K562 (cell line): ENCODE measurements at regions not wholly inside any gene's neighbourhood (a gene's known extent, or its start where the extent isn't known, plus 50 kb on each side); places are given as distances from the start of the nearest gene placed in this dataset.

Experiments
- ATAC-seq: fragments of 200-7000 bp; cut with Tn5 transposase; 3 replicates; pipeline ENCODE4 v1.9.1; 2020; ENCODE audit warnings: moderate library complexity
- BruUV-seq: library from RNA; stranded (reverse); fragments of 400-500 nt; replicated peaks from 2 replicates; lab custom pipeline; 2021; lab: Mats Ljungman, UMichigan
- CTCF ChIA-PET: fragments of 300-600 bp; formaldehyde crosslinking; extraction: SDS; loops from one replicate; lab custom pipeline; 2021; ENCODE audit warnings: low intra/inter-chr PET ratio; lab: Yijun Ruan, JAX
- POLR2A ChIA-PET: fragments of 300-600, 350-650 bp; sonication (Branson Sonifier 250); formaldehyde crosslinking; extraction: SDS; loops from one replicate; lab custom pipeline; 2021; ENCODE audit warnings: antibody characterized with exemption, inconsistent platforms; lab: Yijun Ruan, JAX
- DNase-seq, 4 experiments: peaks; one replicate each; pipeline versions ENCODE4 v3.0.0 to v3.0.0-alpha.2; 2011 to 2018; ENCODE audit warnings: low spot score in 3 of 4, mixed read lengths in 3 of 4; ENCODE audit errors: extremely low read depth in 1 of 4
- FAIRE-seq: peaks from 2 replicates; lab custom pipeline; 2011; peaks lifted over from hg19 to GRCh38; lab: Jason Lieb, UNC
- H2AFZ ChIP-seq: 2 replicates; pipeline ENCODE4 v1.6.0; 2011; ENCODE audit warnings: low read depth, low read length, control low read depth, inconsistent platforms
- H3K27ac ChIP-seq: fragments of 200-600 bp; 3 replicates; pipeline ENCODE4 v1.8.0; 2011; ENCODE audit warnings: low read depth, mild to moderate bottlenecking, control low read depth, inconsistent platforms, low read length, moderate library complexity, mixed read lengths; ENCODE audit errors: extremely low read depth
- H3K27me3 ChIP-seq, 2 experiments: fragments of 300-600 bp in 1 of 2; 2 replicates in 1 of 2; 3 replicates in 1 of 2; pipeline versions ENCODE4 v1.6.0 to v1.8.0; 2011; ENCODE audit warnings: inconsistent platforms in 2 of 2, low read length in 2 of 2, mild to moderate bottlenecking in 1 of 2, mixed read lengths in 1 of 2, moderate library complexity in 1 of 2; ENCODE audit not compliant: control insufficient read depth in 2 of 2, insufficient read depth in 2 of 2
- H3K36me3 ChIP-seq: fragments of 300-600 bp; 3 replicates; pipeline ENCODE4 v1.8.0; 2011; ENCODE audit warnings: mild to moderate bottlenecking, low read length, inconsistent platforms; ENCODE audit not compliant: control insufficient read depth, insufficient read depth
- H3K4me1 ChIP-seq, 2 experiments: fragments of 200-600 bp in 1 of 2; replicated peaks in 1 of 2; 2 replicates in 1 of 2; 3 replicates in 1 of 2; pipeline versions ENCODE4 v1.5.1 to v1.8.0; 2011; ENCODE audit warnings: inconsistent platforms in 2 of 2, low read length in 2 of 2, mild to moderate bottlenecking in 1 of 2, mixed read lengths in 1 of 2, moderate library complexity in 1 of 2; ENCODE audit not compliant: control insufficient read depth in 2 of 2, insufficient read depth in 2 of 2
- H3K4me2 ChIP-seq: 2 replicates; pipeline ENCODE4 v1.6.1; 2011; ENCODE audit warnings: low read length, control low read depth, inconsistent platforms, mixed read lengths; ENCODE audit not compliant: insufficient read depth
- H3K4me3 ChIP-seq: fragments of 200-600 bp; sonication (generic), shearing (Covaris generic); 2 replicates; pipeline ENCODE4 v1.5.1; 2016; ENCODE audit warnings: control low read depth, inconsistent platforms
- H3K79me2 ChIP-seq: fragments of 200-600 bp; 3 replicates; pipeline ENCODE4 v1.8.0; 2011; ENCODE audit warnings: low read length, inconsistent platforms; ENCODE audit not compliant: control insufficient read depth, insufficient read depth
- H3K9ac ChIP-seq, 2 experiments: 2 replicates each; pipeline versions ENCODE4 v1.6.0 to v1.6.1; 2011; ENCODE audit warnings: low read depth in 2 of 2, low read length in 2 of 2, control low read depth in 1 of 2, inconsistent platforms in 1 of 2, mild to moderate bottlenecking in 1 of 2, mixed read lengths in 1 of 2; ENCODE audit not compliant: insufficient read depth in 1 of 2
- H3K9me1 ChIP-seq: one replicate; pipeline ENCODE4 v1.6.0; 2011; ENCODE audit warnings: inconsistent platforms, mild to moderate bottlenecking, low read length, moderate library complexity; ENCODE audit not compliant: control insufficient read depth, insufficient read depth
- H3K9me3 ChIP-seq: replicated peaks from 2 replicates; pipeline ENCODE4 v1.5.1; 2011; ENCODE audit warnings: low read depth, low read length, inconsistent platforms; ENCODE audit not compliant: control insufficient read depth, insufficient read depth
- H4K20me1 ChIP-seq: replicated peaks from 2 replicates; pipeline ENCODE4 v1.6.1; 2011; ENCODE audit warnings: low read length, inconsistent platforms, mixed read lengths; ENCODE audit not compliant: control insufficient read depth, insufficient read depth
- CAMTA2 ChIP-seq: fragments of 250-450 bp; sonication (Bioruptor Pico); conservative IDR thresholded peaks from 2 replicates; pipeline ENCODE4 v1.5.1; 2022
- ELF1 ChIP-seq: fragments of 200-800 bp; sonication (Bioruptor generic); IDR thresholded peaks from 2 replicates; pipeline ENCODE4 v1.6.1; 2016; ENCODE audit warnings: missing genetic modification characterization, missing compliant biosample characterization
- ELF2 ChIP-seq: fragments of 250-450 bp; sonication (Bioruptor Pico); IDR thresholded peaks from 2 replicates; pipeline ENCODE4 v1.5.0; 2021; ENCODE audit warnings: mild to moderate bottlenecking
- ERF ChIP-seq: fragments of 450-650 bp; formaldehyde crosslinking; IDR thresholded peaks from 2 replicates; pipeline ENCODE4 v1.4.0; 2020; ENCODE audit warnings: mild to moderate bottlenecking, mixed read lengths
- ETV1 ChIP-seq: fragments of 450-650 bp; conservative IDR thresholded peaks from 2 replicates; pipeline ENCODE4 v1.6.1; 2016; ENCODE audit warnings: missing genetic modification characterization, control low read depth, low read depth, missing compliant biosample characterization
- GABPB1 ChIP-seq: sonication (generic); formaldehyde crosslinking; IDR thresholded peaks from 2 replicates; pipeline ENCODE4 v1.8.0; 2022; ENCODE audit warnings: mild to moderate bottlenecking, missing genetic modification reagents
- HLTF ChIP-seq: fragments of 450-650 bp; IDR thresholded peaks from 2 replicates; pipeline ENCODE4 v1.6.1; 2016
- HNRNPL ChIP-seq: fragments of 200-400 bp; formaldehyde crosslinking; IDR thresholded peaks from 2 replicates; pipeline ENCODE4 v1.6.1; 2017; ENCODE audit warnings: low read depth, mild to moderate bottlenecking, low read length
- MAFK ChIP-seq: IDR thresholded peaks from 2 replicates; pipeline ENCODE4 v1.6.1; 2011; ENCODE audit warnings: low read length, improper control_type of control experiment
- MTA1 ChIP-seq: fragments of 450-650 bp; IDR thresholded peaks from 2 replicates; pipeline ENCODE4 v1.6.1; 2017; ENCODE audit warnings: borderline replicate concordance
- NCOR1 ChIP-seq: fragments of 450-650 bp; IDR thresholded peaks from 2 replicates; pipeline ENCODE4 v1.6.1; 2016; ENCODE audit warnings: mild to moderate bottlenecking, moderate library complexity
- SMAD1 ChIP-seq: fragments of 150-350 bp; IDR thresholded peaks from 2 replicates; pipeline ENCODE4 v1.6.1; 2014; ENCODE audit warnings: low read length, low read depth; ENCODE audit not compliant: partially characterized antibody
- SMAD4 ChIP-seq: fragments of 250-450 bp; sonication (Bioruptor Pico); conservative IDR thresholded peaks from 2 replicates; pipeline ENCODE4 v1.8.0; 2021; ENCODE audit warnings: inconsistent platforms, mild to moderate bottlenecking, moderate library complexity
- SP2 ChIP-seq: IDR thresholded peaks from 2 replicates; pipeline ENCODE4 v1.6.1; 2011; ENCODE audit warnings: mild to moderate bottlenecking, low read depth, low read length, moderate library complexity; ENCODE audit not compliant: poor library complexity, severe bottlenecking; ENCODE audit errors: extremely low read depth
- STAT5A ChIP-seq: IDR thresholded peaks from 2 replicates; pipeline ENCODE4 v1.6.1; 2012; ENCODE audit warnings: low read length, inconsistent platforms, borderline replicate concordance
- TARDBP ChIP-seq: fragments of 450-650 bp; IDR thresholded peaks from 2 replicates; pipeline ENCODE4 v1.6.1; 2016
- whole genome bisulfite sequencing: fragments of 100-300 bp; shearing (Covaris generic); methylation state at CpG from one replicate; pipeline ENCODE4 v1.1.6; 2016; ENCODE audit warnings: low coverage, mixed read lengths; ENCODE audit not compliant: insufficient coverage; ENCODE audit errors: missing lambda C conversion rate; 5-methylcytosine and 5-hydroxymethylcytosine counted together
- in situ Hi-C: fragments of 300-500 bp; cut with MboI; formaldehyde crosslinking; loops from 4 replicates; pipeline ENCODE4 v1.15.0; 2018; ENCODE audit warnings: inconsistent platforms, mixed read lengths
- intact Hi-C: fragments of 100-400 bp; cut with micrococcal nuclease; formaldehyde crosslinking; loops from 2 replicates; pipeline ENCODE4 v1.14.2; 2022
- TF ChIP-seq, protein P1 (sequence below): fragments of 450-650 bp; IDR thresholded peaks from 2 replicates; pipeline ENCODE4 v1.6.1; 2016; ENCODE audit warnings: borderline replicate concordance
- TF ChIP-seq, protein P2 (sequence below): IDR thresholded peaks from 2 replicates; pipeline ENCODE4 v1.6.1; 2012; ENCODE audit warnings: low read depth, low read length, improper control_type of control experiment, borderline replicate concordance
- TF ChIP-seq, protein P3 (sequence below): sonication (generic); formaldehyde crosslinking; IDR thresholded peaks from 2 replicates; pipeline ENCODE4 v1.5.0; 2020; ENCODE audit warnings: missing genetic modification reagents
- TF ChIP-seq, protein P4 (sequence below): sonication (generic); formaldehyde crosslinking; IDR thresholded peaks from 2 replicates; pipeline ENCODE4 v1.8.0; 2022; ENCODE audit warnings: mild to moderate bottlenecking, missing genetic modification reagents

DNA sequence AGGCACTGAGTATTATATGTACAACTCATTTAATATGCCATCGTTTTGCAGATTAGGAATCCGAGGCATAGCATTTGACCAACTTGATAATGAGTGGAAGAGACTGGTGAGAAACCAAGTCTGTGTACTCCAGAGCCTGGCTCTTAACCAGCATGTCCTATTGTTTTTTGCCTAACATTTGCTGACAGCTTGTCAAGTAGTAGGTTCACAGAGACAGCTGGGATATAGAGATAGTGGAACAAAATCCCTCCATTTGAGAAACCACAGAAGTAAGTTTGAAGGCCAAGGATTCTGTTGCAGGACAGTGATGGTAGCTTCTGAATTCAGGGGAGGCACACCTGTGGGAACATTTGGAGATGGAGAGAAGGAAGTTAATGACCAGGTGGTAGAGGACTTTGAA is 206.9 kb upstream of the PRPS1L1 start (continued):
- no peak for TF ChIP-seq GABPB1 (CRISPR knock-in tag)
- TF ChIP-seq, protein P1, sequence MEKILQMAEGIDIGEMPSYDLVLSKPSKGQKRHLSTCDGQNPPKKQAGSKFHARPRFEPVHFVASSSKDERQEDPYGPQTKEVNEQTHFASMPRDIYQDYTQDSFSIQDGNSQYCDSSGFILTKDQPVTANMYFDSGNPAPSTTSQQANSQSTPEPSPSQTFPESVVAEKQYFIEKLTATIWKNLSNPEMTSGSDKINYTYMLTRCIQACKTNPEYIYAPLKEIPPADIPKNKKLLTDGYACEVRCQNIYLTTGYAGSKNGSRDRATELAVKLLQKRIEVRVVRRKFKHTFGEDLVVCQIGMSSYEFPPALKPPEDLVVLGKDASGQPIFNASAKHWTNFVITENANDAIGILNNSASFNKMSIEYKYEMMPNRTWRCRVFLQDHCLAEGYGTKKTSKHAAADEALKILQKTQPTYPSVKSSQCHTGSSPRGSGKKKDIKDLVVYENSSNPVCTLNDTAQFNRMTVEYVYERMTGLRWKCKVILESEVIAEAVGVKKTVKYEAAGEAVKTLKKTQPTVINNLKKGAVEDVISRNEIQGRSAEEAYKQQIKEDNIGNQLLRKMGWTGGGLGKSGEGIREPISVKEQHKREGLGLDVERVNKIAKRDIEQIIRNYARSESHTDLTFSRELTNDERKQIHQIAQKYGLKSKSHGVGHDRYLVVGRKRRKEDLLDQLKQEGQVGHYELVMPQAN, result no peak
- TF ChIP-seq SMAD4 (CRISPR knock-in tag), result no peak

DNA sequence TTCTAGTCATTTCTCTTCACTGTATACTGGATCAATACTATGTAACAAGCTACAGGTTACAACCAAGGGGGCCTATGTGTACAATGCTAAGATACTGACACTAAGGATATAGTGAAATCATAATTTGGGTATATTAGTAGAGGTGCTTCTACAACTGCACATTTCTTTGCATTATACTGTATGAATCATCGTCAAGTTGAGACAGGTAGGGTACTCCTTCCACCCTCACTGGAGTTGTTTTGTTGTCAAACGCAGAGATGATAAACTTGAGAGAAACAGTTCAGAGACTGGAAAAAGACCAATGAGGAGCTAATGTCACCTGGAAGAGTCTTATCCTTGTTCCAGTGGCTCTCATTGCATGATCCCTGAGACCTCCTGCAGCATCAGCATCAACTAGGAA is 208.2 kb upstream of the PRPS1L1 start:
- ATAC-seq (no peak), FAIRE-seq (no peak), DNase-seq (no peak)
- Histone ChIP-seq H3K27me3 (no peaks in the 10 kb centered on the region), H3K9ac (no peak overlapping the region), H3K4me3 (no peak overlapping the region), H3K4me2 (no peak overlapping the region), H4K20me1 (no peaks in the 10 kb centered on the region), H3K9me1 (no peaks in the 10 kb centered on the region), H3K27ac (no peak overlapping the region), H3K36me3 (no peaks in the 10 kb centered on the region), H3K4me1 (no peaks in the 10 kb centered on the region; a peak in 2 of 5 replicates), H3K9me3 (0 out of 2 replicates have a peak, but pooled peaks cover 3% of the 10 kb centered on the region), H2AFZ (no peak overlapping the region), H3K79me2 (no peaks in the 10 kb centered on the region)
- in situ Hi-C loops (no loop called here), intact Hi-C loops (no loop called here)
- 16% methylated on average over 2 of the region's 2 CpGs for WGBS
- POLR2A ChIA-PET, result no interaction called here
- CTCF ChIA-PET, result no interaction called here
- no TSS peak for BruUV-seq
- TF ChIP-seq, protein P2, sequence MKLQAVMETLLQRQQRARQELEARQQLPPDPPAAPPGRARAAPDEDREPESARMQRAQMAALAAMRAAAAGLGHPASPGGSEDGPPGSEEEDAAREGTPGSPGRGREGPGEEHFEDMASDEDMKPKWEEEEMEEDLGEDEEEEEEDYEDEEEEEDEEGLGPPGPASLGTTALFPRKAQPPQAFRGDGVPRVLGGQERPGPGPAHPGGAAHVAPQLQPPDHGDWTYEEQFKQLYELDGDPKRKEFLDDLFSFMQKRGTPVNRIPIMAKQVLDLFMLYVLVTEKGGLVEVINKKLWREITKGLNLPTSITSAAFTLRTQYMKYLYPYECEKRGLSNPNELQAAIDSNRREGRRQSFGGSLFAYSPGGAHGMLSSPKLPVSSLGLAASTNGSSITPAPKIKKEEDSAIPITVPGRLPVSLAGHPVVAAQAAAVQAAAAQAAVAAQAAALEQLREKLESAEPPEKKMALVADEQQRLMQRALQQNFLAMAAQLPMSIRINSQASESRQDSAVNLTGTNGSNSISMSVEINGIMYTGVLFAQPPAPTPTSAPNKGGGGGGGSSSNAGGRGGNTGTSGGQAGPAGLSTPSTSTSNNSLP, result no peak
- TF ChIP-seq SP2 (no peak), ETV1 (tag) (no peak), TARDBP (no peak), MAFK (no peak), STAT5A (no peak), HNRNPL (no peak), MTA1 (no peak), SMAD1 (no peak), CAMTA2 (CRISPR knock-in tag) (no peak), ELF1 (tag) (no peak), HLTF (no peak), ERF (CRISPR knock-in tag) (no peak), NCOR1 (no peak), ELF2 (no peak)
- TF ChIP-seq, protein P3, sequence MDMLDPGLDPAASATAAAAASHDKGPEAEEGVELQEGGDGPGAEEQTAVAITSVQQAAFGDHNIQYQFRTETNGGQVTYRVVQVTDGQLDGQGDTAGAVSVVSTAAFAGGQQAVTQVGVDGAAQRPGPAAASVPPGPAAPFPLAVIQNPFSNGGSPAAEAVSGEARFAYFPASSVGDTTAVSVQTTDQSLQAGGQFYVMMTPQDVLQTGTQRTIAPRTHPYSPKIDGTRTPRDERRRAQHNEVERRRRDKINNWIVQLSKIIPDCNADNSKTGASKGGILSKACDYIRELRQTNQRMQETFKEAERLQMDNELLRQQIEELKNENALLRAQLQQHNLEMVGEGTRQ, result no peak
- TF ChIP-seq, protein P4, sequence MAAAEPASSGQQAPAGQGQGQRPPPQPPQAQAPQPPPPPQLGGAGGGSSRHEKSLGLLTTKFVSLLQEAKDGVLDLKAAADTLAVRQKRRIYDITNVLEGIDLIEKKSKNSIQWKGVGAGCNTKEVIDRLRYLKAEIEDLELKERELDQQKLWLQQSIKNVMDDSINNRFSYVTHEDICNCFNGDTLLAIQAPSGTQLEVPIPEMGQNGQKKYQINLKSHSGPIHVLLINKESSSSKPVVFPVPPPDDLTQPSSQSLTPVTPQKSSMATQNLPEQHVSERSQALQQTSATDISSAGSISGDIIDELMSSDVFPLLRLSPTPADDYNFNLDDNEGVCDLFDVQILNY, result no peak
